H4 (cell line): ENCODE measurements at regions not wholly inside any gene's neighbourhood (a gene's known extent, or its start where the extent isn't known, plus 50 kb on each side); places are given as distances from the start of the nearest gene placed in this dataset.

Source experiments
- DNase-seq: peaks from one replicate; pipeline ENCODE4 v3.0.0-alpha.2; 2015; ENCODE audit warnings: low spot score

DNA sequence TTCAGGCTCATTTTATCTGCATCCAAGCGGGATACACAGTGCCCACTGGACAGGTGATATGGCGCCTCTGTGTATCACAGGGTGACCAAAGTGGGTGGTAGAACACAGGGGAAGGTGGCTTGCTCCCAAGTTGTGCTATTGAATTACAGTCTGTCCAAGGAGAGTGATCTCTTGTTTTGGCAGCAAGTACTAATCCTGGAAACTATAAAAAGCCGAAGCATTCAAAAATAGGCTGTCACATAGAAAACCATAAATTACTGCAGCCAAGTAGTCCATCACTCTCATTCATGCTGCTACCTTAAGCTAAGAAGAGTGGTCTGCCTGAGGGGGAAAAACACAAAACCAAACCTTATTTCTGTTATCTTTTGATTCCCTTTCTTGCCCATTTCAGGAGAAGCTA is 237.1 kb upstream of the POU3F3 start:
- no peak for DNase-seq

GRCh38 chr2:104620801-104621200 is 233.1 kb upstream of the POU3F3 start:
- DNase-seq, result no peak

DNA sequence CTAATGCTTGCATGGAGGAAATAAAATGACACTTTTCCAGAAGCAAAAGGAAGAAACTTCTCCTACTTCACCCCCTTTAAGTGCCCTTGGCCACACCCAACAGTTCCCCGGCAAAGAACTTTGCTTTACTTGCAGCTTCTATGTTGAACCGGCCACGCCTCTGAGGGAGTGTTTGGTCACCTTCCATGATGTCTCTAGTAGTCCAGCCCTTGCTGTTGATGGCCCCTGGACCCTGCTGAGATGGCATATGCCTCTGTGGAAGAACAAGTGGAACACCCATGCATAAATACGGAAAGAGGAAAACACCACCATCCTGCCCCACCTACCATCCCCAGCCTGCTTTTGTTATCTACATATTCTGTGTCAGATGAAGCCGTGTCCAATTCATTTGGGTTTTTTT is 218.3 kb upstream of the POU3F3 start:
- no peak for DNase-seq

- DNase-seq, result no peak
These were observed 215.6 kb upstream of the POU3F3 start for GRCh38 chr2:104638190-104638858.

GRCh38 chr2:104638859-104639202 is 215.1 kb upstream of the POU3F3 start:
- no peak for DNase-seq

GRCh38 chr2:104641786-104642185 is 212.1 kb upstream of the POU3F3 start:
- DNase-seq, result no peak

DNA sequence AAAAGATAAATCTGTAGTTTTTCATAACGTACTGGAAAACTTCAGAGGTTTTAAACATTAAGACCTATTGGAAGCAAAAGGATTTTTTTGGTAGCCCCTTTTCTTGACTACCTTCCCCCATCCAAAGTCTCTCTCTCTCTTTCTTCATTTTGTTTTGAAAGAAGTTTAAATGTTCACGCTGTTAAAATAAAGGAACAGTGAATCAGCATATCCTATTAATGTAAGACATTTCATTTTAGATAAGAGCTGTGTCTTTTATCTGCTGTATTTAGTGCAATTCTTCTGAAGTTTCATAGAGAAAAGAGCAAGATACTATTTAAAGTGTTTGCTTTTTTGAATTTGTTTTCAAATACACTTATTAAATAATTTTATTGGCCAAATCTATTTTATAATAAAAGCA is 205.5 kb upstream of the POU3F3 start:
- DNase-seq, result no peak

- DNase-seq, result no peak
These were observed 204.0 kb upstream of the POU3F3 start for GRCh38 chr2:104649866-104650265.

- no peak for DNase-seq
These were observed 203.4 kb upstream of the POU3F3 start for GRCh38 chr2:104650405-104650996.

GRCh38 chr2:104654811-104655210 is 199.1 kb upstream of the POU3F3 start:
- no peak for DNase-seq

GRCh38 chr2:104656571-104657163 is 197.2 kb upstream of the POU3F3 start:
- no peak for DNase-seq

DNA sequence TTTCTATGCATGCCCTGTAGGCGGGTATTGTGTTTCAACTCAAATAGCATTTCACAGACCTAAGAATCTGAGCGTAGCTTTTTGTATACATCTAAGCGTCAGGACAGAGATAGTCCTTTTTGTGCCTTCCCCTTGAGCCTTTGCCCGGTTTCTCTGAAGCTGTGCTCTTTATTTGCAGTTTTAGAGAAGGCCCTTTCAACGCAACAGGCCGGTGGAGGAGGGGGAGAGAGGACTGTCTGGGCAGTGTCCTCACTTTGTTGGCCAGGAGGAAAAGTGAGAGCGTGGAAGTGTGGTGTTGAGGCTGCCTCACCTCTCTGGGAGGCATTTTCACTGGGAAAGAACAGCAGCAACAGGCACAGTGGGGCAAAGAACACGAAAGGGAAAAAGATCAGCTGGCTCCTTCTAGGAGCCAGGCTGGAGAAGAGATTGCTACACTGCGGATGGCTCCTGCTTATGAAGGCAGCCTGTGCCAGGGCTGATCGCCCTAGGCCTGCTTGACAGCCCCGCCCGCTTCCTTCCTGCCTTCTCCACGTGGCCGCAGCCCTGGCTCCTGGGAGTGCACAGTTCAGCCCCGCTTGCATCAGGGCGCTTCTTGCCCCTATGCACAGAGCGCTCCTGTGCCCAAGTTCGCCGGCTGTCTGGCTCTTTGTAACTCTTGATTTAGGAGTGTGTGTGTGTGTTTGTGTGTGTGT is 195.6 kb upstream of the POU3F3 start:
- DNase-seq, result no peak

- DNase-seq, result no peak
These were observed 194.9 kb upstream of the POU3F3 start for GRCh38 chr2:104658904-104659591.

- DNase-seq, result no peak
These were observed 192.9 kb upstream of the POU3F3 start for GRCh38 chr2:104660991-104661390.

DNA sequence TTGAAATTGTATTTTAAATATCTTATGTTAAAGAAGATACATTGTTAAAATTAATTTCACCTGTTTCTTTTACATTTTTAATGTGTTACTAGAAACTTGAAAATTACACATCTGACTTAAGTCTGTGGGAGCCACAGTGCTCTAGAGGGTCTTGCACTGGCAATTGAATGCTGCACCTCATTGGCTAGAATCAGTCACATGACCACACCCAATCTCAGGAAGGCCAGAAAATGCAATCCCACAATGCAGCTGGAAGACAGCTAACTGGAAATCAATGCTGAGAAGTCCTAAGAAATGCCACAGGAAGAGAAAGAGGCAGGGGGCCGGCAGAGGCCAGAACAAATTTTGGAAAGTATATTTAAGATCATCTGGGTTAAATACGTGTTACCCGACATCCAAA is 189.2 kb upstream of the POU3F3 start:
- DNase-seq, result no peak

DNA sequence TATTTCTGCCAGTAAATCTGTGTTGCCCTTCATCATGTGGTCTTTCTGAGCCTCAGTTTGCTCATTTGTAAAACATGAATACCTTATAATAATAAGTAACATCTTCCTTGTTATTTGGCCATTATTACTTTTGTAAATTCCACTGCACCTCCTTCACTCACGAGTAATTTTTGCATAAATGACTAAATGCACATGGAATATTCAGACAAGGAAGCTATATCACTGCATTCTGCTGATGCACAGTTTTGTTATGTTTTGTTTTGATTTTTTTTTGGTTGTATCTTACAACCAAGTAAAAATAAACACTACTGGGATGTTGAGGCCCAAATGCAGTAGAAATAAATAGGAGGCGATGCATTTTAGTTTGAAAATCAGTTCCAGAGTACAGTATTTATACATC is 185.3 kb upstream of the POU3F3 start:
- DNase-seq, result no peak

DNA sequence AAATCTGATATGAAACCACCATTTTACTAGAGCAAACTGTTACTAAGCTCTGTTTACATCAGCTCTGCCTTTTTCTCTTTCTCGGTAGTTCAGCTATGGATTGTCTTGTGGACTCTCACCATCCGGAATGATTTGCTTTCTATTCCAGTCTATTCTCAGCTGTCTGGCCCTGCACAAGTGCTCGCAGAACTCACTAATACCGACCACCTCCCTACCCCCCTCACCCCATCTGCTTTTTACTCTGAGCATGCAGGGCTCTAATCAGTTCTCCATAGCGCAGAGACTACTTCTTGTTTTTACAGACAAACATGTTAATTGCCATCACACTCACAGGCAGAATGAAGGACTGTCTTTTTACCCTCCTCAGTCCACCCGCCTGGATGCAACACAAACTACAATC is 180.7 kb upstream of the POU3F3 start:
- no peak for DNase-seq

- DNase-seq, result no peak
These were observed 175.7 kb upstream of the POU3F3 start for GRCh38 chr2:104678181-104678580.

- no peak for DNase-seq
These were observed 168.3 kb upstream of the POU3F3 start for GRCh38 chr2:104685591-104685990.

- DNase-seq, result no peak
These were observed 166.8 kb upstream of the POU3F3 start for GRCh38 chr2:104687147-104687546.

DNA sequence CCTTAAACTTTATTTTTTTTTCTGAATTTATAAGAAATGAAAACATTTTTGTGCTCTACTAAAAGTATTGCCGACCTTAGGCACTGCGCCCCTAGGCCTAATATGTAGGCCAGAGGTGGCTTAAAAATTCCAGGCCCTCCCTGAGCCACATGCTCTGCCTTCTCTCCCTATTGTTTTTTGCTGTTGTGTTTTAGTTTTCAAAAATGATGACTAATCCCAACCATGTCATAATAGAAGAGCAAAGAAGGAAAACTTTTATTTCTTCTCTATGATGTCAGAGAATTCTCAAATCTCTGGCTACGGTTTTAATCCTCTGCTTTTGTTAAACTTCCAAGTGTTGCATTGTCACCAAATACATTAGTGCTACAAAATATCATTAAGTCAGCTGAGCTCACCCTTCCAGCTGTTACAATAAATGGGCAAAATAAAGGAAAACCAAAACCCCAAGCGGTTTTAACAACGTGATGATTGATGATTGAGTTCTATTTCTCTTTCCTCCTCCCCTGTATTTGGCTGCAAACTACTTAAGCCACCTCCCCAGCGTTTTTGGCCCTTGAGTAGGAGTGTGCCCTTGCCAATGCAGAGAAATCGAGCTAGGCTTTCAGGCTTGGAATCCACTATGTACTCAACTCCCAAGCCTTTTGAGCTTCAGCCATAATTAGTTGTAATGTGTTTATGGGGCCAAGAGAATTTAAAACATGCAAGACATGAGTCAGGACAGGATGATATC is 163.5 kb upstream of the POU3F3 start:
- no peak for DNase-seq

DNA sequence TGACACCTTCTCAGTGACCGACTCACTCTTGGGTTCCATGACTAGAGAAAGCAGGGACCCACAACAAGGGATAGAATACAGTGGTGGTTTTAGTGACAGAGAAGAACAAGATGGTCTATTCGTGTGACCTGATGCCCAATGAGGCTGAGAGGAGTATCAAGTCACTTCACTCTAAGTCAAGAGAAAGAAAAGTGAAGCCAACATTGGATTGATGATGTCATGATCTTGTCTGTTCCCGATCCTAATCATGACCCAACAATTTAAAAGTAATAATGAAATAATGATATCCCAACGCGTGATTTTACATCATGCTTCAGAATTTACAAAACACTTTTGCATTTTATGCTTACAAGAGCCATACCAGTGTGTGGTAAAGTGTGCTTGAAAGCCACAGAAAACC is 155.6 kb upstream of the POU3F3 start:
- no peak for DNase-seq
